Epidermal melanocyte (primary cell): ENCODE measurements at regions not wholly inside any gene's neighbourhood (a gene's known extent, or its start where the extent isn't known, plus 50 kb on each side); places are given as distances from the start of the nearest gene placed in this dataset.
"Not testable (repeated sequence)": the region's sequence is repeated elsewhere in the genome, so short reads cannot be mapped to it uniquely, and the experiment has no call there.

ENCODE experiments used
- DNase-seq: peaks from one replicate; pipeline ENCODE4 v3.0.0; 2011; ENCODE audit warnings: low spot score; ENCODE audit not compliant: insufficient read length

GRCh38 chr4:125797621-125798020, 482.9 kb downstream of the FAT4 start:
- DNase-seq: not testable (repeated sequence)

GRCh38 chr4:125801373-125801772, 486.6 kb downstream of the FAT4 start:
- no peak for DNase-seq

- DNase-seq: no peak
Observed at GRCh38 chr4:125801924-125802323, 487.2 kb downstream of the FAT4 start.

- DNase-seq: no peak
Observed at GRCh38 chr4:125808022-125808421, 493.3 kb downstream of the FAT4 start.

GRCh38 chr4:125808570-125808969, 493.8 kb downstream of the FAT4 start:
- DNase-seq: no peak

- DNase-seq: no peak
Observed at GRCh38 chr4:125811892-125812291, 497.1 kb downstream of the FAT4 start.

GRCh38 chr4:125826801-125827695, 512.3 kb downstream of the FAT4 start:
- no peak for DNase-seq

GRCh38 chr4:125827696-125828052, 512.9 kb downstream of the FAT4 start:
- no peak for DNase-seq

GRCh38 chr4:125828346-125828745, 513.6 kb downstream of the FAT4 start:
- DNase-seq: no peak

GRCh38 chr4:125832161-125832560, 517.4 kb downstream of the FAT4 start:
- no peak for DNase-seq

- no peak for DNase-seq
Observed at GRCh38 chr4:125836597-125837195, 521.9 kb downstream of the FAT4 start.

- no peak for DNase-seq
Observed at GRCh38 chr4:125837493-125838201, 522.9 kb downstream of the FAT4 start.

- no peak for DNase-seq
Observed at GRCh38 chr4:125838202-125838601, 523.4 kb downstream of the FAT4 start.

- no peak for DNase-seq
Observed at GRCh38 chr4:125838924-125839323, 524.2 kb downstream of the FAT4 start.

GRCh38 chr4:125843947-125844346, 529.2 kb downstream of the FAT4 start:
- DNase-seq: no peak

GRCh38 chr4:125847518-125847917, 532.8 kb downstream of the FAT4 start:
- no peak for DNase-seq

GRCh38 chr4:125849869-125850268, 535.1 kb downstream of the FAT4 start:
- DNase-seq: no peak

- no peak for DNase-seq
Observed at GRCh38 chr4:125891597-125892258, 577.0 kb downstream of the FAT4 start.

GRCh38 chr4:125904802-125905201, 590.0 kb downstream of the FAT4 start:
- no peak for DNase-seq

- DNase-seq: no peak
Observed at GRCh38 chr4:125911058-125911457, 596.3 kb downstream of the FAT4 start.

- DNase-seq: no peak
Observed at GRCh38 chr4:125911481-125911880, 596.7 kb downstream of the FAT4 start.

GRCh38 chr4:125917559-125917958, 602.8 kb downstream of the FAT4 start:
- no peak for DNase-seq
